HEK293T (cell line): ENCODE measurements at regions not wholly inside any gene's neighbourhood (a gene's known extent, or its start where the extent isn't known, plus 50 kb on each side); places are given as distances from the start of the nearest gene placed in this dataset.

Experiments
- CTCF ChIA-PET: fragments of 350-600 bp; formaldehyde crosslinking; extraction: SDS; loops from one replicate; lab custom pipeline; 2021; ENCODE audit warnings: antibody characterized with exemption, inconsistent platforms; lab: Yijun Ruan, JAX
- POLR2A ChIA-PET: fragments of 350-600 bp; formaldehyde crosslinking; extraction: SDS; loops from one replicate; lab custom pipeline; 2020; ENCODE audit warnings: antibody characterized with exemption, inconsistent platforms; lab: Yijun Ruan, JAX
- DNase-seq: peaks from one replicate; pipeline ENCODE4 v3.0.0; 2012; ENCODE audit warnings: mixed read lengths; ENCODE audit errors: extremely low spot score
- ARNT ChIP-seq: fragments of 450-650 bp; IDR thresholded peaks from 2 replicates; pipeline ENCODE4 v1.6.1; 2017; ENCODE audit warnings: mild to moderate bottlenecking
- BHLHE40 ChIP-seq: fragments of 450-650 bp; IDR thresholded peaks from 2 replicates; pipeline ENCODE4 v1.6.1; 2016; ENCODE audit warnings: mild to moderate bottlenecking, moderate library complexity, borderline replicate concordance
- CTBP1 ChIP-seq: fragments of 450-650 bp; IDR thresholded peaks from 2 replicates; pipeline ENCODE4 v1.6.1; 2016; ENCODE audit warnings: borderline replicate concordance
- ELF4 ChIP-seq: fragments of 450-650 bp; IDR thresholded peaks from 2 replicates; pipeline ENCODE4 v1.6.1; 2017; ENCODE audit warnings: antibody characterized with exemption
- FOXA1 ChIP-seq: fragments of 450-650 bp; IDR thresholded peaks from 2 replicates; pipeline ENCODE4 v1.6.1; 2016; ENCODE audit warnings: mild to moderate bottlenecking
- FOXK2 ChIP-seq: fragments of 450-650 bp; IDR thresholded peaks from 2 replicates; pipeline ENCODE4 v1.6.1; 2016; ENCODE audit warnings: mild to moderate bottlenecking
- FOXM1 ChIP-seq: fragments of 450-650 bp; IDR thresholded peaks from 2 replicates; pipeline ENCODE4 v1.6.1; 2017; ENCODE audit warnings: mild to moderate bottlenecking, borderline replicate concordance
- HDGF ChIP-seq: fragments of 450-650 bp; IDR thresholded peaks from 2 replicates; pipeline ENCODE4 v1.6.1; 2017; ENCODE audit warnings: antibody characterized with exemption, borderline replicate concordance
- L3MBTL2 ChIP-seq: fragments of 450-650 bp; conservative IDR thresholded peaks from 2 replicates; pipeline ENCODE4 v1.6.1; 2016; ENCODE audit warnings: mild to moderate bottlenecking
- LEF1 ChIP-seq: fragments of 450-650 bp; IDR thresholded peaks from 2 replicates; pipeline ENCODE4 v1.6.1; 2017; ENCODE audit warnings: mild to moderate bottlenecking, borderline replicate concordance
- NFRKB ChIP-seq: fragments of 450-650 bp; IDR thresholded peaks from 2 replicates; pipeline ENCODE4 v1.6.1; 2016; ENCODE audit warnings: mild to moderate bottlenecking, moderate library complexity
- PKNOX1 ChIP-seq: fragments of 450-650 bp; IDR thresholded peaks from 2 replicates; pipeline ENCODE4 v1.6.1; 2016
- SP1 ChIP-seq: fragments of 450-650 bp; IDR thresholded peaks from 2 replicates; pipeline ENCODE4 v1.6.1; 2017
- SUZ12 ChIP-seq: fragments of 450-650 bp; IDR thresholded peaks from 2 replicates; pipeline ENCODE4 v1.6.1; 2016; ENCODE audit warnings: mild to moderate bottlenecking
- TARDBP ChIP-seq: fragments of 450-650 bp; IDR thresholded peaks from 2 replicates; pipeline ENCODE4 v1.6.1; 2016
- ZNF384 ChIP-seq: fragments of 450-650 bp; IDR thresholded peaks from 2 replicates; pipeline ENCODE4 v1.6.1; 2016

GRCh38 chr3:28028554-28028953 lies 212.9 kb upstream of the CMC1 start:
- ChIA-PET CTCF (no interaction called here), POLR2A (no interaction called here)
- TF ChIP-seq SUZ12 (no peak), FOXM1 (no peak)
- DNase-seq: no peak

- TF ChIP-seq NFRKB (no peak), FOXM1 (no peak), ARNT (no peak), HDGF (no peak), L3MBTL2 (no peak), PKNOX1 (no peak), LEF1 (no peak), CTBP1 (no peak), ZNF384 (no peak), BHLHE40 (no peak), SUZ12 (no peak), FOXK2 (no peak)
- DNase-seq: no peak
- POLR2A ChIA-PET: no interaction called here
- CTCF ChIA-PET: no interaction called here
Measured at GRCh38 chr3:28033059-28033784, 208.2 kb upstream of the CMC1 start.

DNA sequence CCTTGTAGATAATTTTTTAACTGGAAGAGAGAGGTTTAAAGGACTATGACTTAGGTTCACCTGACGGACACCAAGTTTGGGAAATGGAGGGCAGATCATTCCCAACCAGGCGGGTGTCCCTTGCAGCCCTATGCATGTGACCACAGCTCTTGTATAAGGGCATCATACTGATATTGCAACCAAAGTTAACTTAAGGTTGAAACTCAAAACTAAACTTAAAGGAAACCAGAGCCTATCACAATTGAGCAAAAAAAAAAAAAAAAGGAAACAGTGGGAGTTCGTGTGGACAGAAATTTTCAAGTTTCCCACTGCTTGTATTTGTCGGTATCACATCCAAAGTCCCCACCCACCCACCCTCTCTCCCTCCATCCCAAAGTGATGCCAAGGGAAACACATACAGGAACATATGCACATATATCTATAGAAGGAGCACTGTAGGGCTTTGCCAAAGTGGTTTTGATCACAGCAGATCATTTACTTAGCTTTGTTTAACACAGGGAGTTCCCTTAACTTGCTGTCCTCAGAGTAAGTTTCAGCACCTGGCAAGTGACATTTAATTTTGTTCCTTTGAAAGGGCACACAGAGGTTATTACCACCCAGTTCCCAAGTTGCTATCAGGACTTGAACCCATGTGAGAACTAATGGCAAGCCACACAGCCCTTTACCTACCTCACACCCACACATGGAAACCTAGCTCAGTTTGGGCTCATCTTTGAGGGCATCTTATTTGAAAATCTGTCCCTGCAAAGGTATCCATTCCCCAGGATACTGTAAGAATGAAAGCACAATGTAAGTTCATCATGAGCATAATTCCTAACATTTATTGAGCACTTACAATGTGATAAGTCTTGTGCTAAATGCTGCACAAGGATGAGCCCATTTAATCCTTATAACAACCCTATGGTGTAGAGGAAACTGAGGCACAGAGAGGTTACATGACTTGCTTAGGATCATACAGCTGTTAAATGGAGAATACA lies 204.5 kb upstream of the CMC1 start:
- CTCF ChIA-PET: no interaction called here
- POLR2A ChIA-PET: no interaction called here
- no peak for DNase-seq
- TF ChIP-seq SUZ12: no peak
- no peak for TF ChIP-seq FOXM1
- no peak for TF ChIP-seq LEF1
- TF ChIP-seq ZNF384: no peak
- TF ChIP-seq CTBP1: no peak
- TF ChIP-seq HDGF: no peak
- TF ChIP-seq L3MBTL2: no peak

- ChIA-PET CTCF (no interaction called here), POLR2A (no interaction called here)
- no peak for DNase-seq
- TF ChIP-seq ELF4 (no peak), CTBP1 (no peak), PKNOX1 (no peak), ARNT (no peak), SUZ12 (no peak), BHLHE40 (no peak), ZNF384 (no peak), NFRKB (no peak), L3MBTL2 (no peak)
Measured at GRCh38 chr3:28039234-28039633, 202.2 kb upstream of the CMC1 start.

DNA sequence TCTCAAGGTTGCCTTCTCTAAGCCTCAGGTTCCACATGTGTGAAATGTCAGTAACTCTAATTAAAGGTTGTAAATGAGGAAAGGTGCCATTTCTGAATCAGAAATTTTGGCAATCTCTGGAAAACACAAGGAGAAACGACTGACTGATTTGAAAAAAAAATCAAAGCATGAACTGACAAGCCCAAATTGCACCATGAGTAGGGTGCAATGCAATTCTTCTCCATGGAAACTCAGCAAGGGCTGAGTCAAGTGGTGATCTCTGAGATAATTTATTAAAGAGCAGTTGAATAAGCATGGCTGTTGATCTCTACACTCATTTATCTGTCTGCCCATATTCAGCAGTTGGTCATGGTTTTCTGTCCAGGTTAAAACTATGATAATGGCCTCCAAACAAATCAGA lies 201.6 kb upstream of the CMC1 start:
- ChIA-PET CTCF (no interaction called here), POLR2A (no interaction called here)
- DNase-seq: no peak
- TF ChIP-seq LEF1: no peak
- no peak for TF ChIP-seq SUZ12
- TF ChIP-seq HDGF: no peak
- no peak for TF ChIP-seq FOXA1
- no peak for TF ChIP-seq PKNOX1
- TF ChIP-seq L3MBTL2: no peak
- TF ChIP-seq ZNF384: no peak
- no peak for TF ChIP-seq TARDBP
- TF ChIP-seq ELF4: no peak
- no peak for TF ChIP-seq BHLHE40

DNA sequence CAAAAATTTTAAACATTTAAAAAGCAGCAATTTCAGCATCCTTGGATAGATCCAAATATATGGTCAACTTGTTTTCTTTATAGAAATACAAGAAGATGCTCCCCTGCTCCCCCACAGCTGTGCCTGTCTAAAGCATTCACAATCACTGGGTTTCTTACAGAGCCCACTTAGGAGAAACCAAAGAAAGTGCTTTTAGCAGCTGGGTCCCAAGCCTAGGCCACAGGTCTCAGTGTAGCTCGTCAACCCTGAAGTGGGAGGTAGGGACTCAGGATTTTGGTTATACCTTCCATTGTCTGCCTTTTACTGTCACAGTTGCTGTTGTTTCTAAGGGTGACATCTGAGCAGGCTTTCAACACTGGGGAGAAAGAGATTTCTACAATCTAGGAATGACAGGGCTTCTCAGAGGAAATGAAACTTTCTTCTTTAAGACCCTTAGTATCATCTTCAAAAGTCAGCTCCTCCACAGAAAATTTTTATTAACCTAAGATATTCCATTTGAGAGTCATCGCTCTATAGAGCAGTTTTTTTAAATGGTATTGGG lies 199.3 kb upstream of the CMC1 start:
- TF ChIP-seq TARDBP: no peak
- no peak for TF ChIP-seq BHLHE40
- no peak for TF ChIP-seq SUZ12
- no peak for TF ChIP-seq FOXA1
- TF ChIP-seq LEF1: no peak
- TF ChIP-seq CTBP1: no peak
- TF ChIP-seq FOXM1: no peak
- TF ChIP-seq ARNT: no peak
- TF ChIP-seq SP1: no peak
- TF ChIP-seq PKNOX1: no peak
- no peak for TF ChIP-seq ZNF384
- no peak for TF ChIP-seq FOXK2
- TF ChIP-seq HDGF: no peak
- ChIA-PET CTCF (no interaction called here), POLR2A (no interaction called here)
- DNase-seq: no peak
